D721Med (cell line): ENCODE measurements at regions not wholly inside any gene's neighbourhood (a gene's known extent, or its start where the extent isn't known, plus 50 kb on each side); places are given as distances from the start of the nearest gene placed in this dataset.

Experiments used
- DNase-seq: peaks from one replicate; pipeline ENCODE4 v3.0.0; 2011; ENCODE audit warnings: low spot score; ENCODE audit not compliant: insufficient read length
- FAIRE-seq: peaks from 2 replicates; lab custom pipeline; 2011; peaks lifted over from hg19 to GRCh38; lab: Jason Lieb, UNC
- CTCF ChIP-seq: IDR thresholded peaks from 2 replicates; pipeline ENCODE4 v1.5.1; 2012; ENCODE audit warnings: mild to moderate bottlenecking, control low read depth; ENCODE audit not compliant: insufficient read depth; ENCODE audit errors: missing control alignments

GRCh38 chr17:70678889-70679288 is 509.6 kb downstream of the KCNJ2 start:
- no peak for TF ChIP-seq CTCF
- no peak for FAIRE-seq
- DNase-seq, result no peak

- DNase-seq, result no peak
- no peak for TF ChIP-seq CTCF
- no peak for FAIRE-seq
Observed at GRCh38 chr17:70683936-70684335, 514.6 kb downstream of the KCNJ2 start.

GRCh38 chr17:70687421-70687820 is 518.1 kb downstream of the KCNJ2 start:
- TF ChIP-seq CTCF, result no peak
- FAIRE-seq (no peak), DNase-seq (no peak)

GRCh38 chr17:70691150-70691549 is 521.8 kb downstream of the KCNJ2 start:
- FAIRE-seq (no peak), DNase-seq (no peak)
- no peak for TF ChIP-seq CTCF

- FAIRE-seq, result no peak
- DNase-seq, result no peak
- no peak for TF ChIP-seq CTCF
Observed at GRCh38 chr17:70699408-70699807, 530.1 kb downstream of the KCNJ2 start.

GRCh38 chr17:70702683-70703255 is 533.4 kb downstream of the KCNJ2 start:
- TF ChIP-seq CTCF, result no peak
- no peak for DNase-seq
- FAIRE-seq, result no peak

GRCh38 chr17:70709596-70709995 is 540.3 kb downstream of the KCNJ2 start:
- FAIRE-seq (no peak), DNase-seq (no peak)
- no peak for TF ChIP-seq CTCF
